K562 (cell line): ENCODE measurements at regions not wholly inside any gene's neighbourhood (a gene's known extent, or its start where the extent isn't known, plus 50 kb on each side); places are given as distances from the start of the nearest gene placed in this dataset.

Source experiments
- ELF2 ChIP-seq: fragments of 250-450 bp; sonication (Bioruptor Pico); IDR thresholded peaks from 2 replicates; pipeline ENCODE4 v1.5.0; 2021; ENCODE audit warnings: mild to moderate bottlenecking
- GTF2A2 ChIP-seq: IDR thresholded peaks from 2 replicates; pipeline ENCODE4 v1.6.1; 2016; ENCODE audit warnings: mild to moderate bottlenecking, missing genetic modification characterization, missing compliant biosample characterization
- JUND ChIP-seq, 2 experiments: IDR thresholded peaks; 2 replicates in 1 of 2; 3 replicates in 1 of 2; pipeline ENCODE4 v1.6.1; 2011; ENCODE audit warnings: borderline replicate concordance in 2 of 2, low read depth in 2 of 2, low read length in 2 of 2, improper control_type of control experiment in 1 of 2, missing biosample characterization in 1 of 2, missing genetic modification characterization in 1 of 2, missing genetic modification reagents in 1 of 2
- MEIS2 ChIP-seq: fragments of 450-650 bp; IDR thresholded peaks from 2 replicates; pipeline ENCODE4 v1.6.1; 2014; ENCODE audit warnings: mild to moderate bottlenecking; ENCODE audit not compliant: partially characterized antibody
- NONO ChIP-seq, 2 experiments: fragments of 200-400 bp in 1 of 2; fragments of 450-650 bp in 1 of 2; formaldehyde crosslinking in 1 of 2; IDR thresholded peaks; 2 replicates each; pipeline ENCODE4 v1.6.1; 2017; ENCODE audit warnings: low read depth in 2 of 2, mild to moderate bottlenecking in 2 of 2, moderate library complexity in 2 of 2, low read length in 1 of 2
- ZNF253 ChIP-seq: fragments of 250-450 bp; sonication (Bioruptor Pico); conservative IDR thresholded peaks from 2 replicates; pipeline ENCODE4 v1.6.1; 2021; ENCODE audit warnings: mild to moderate bottlenecking
- ZNF512 ChIP-seq: IDR thresholded peaks from 2 replicates; pipeline ENCODE4 v1.6.1; 2016; ENCODE audit warnings: missing genetic modification characterization, missing compliant biosample characterization
- ZNF77 ChIP-seq: fragments of 250-450 bp; sonication (Bioruptor Pico); IDR thresholded peaks from 2 replicates; pipeline ENCODE4 v1.5.0; 2020
- TF ChIP-seq, protein P1 (sequence below): fragments of 200-600 bp; sonication (generic); IDR thresholded peaks from one replicate; pipeline ENCODE4 v1.6.1; 2012; ENCODE audit warnings: mild to moderate bottlenecking, low read depth, low read length, inconsistent platforms

GRCh38 chr13:50320271-50320862 lies 305.1 kb downstream of the KCNRG start (continued):
- TF ChIP-seq GTF2A2 (tag) = no peak
- no peak for TF ChIP-seq ZNF77
- no peak for TF ChIP-seq ZNF512 (tag)
- TF ChIP-seq MEIS2 = peak; percentile 75
- no peak for TF ChIP-seq ZNF253 (CRISPR knock-in tag)
- TF ChIP-seq, protein P1, sequence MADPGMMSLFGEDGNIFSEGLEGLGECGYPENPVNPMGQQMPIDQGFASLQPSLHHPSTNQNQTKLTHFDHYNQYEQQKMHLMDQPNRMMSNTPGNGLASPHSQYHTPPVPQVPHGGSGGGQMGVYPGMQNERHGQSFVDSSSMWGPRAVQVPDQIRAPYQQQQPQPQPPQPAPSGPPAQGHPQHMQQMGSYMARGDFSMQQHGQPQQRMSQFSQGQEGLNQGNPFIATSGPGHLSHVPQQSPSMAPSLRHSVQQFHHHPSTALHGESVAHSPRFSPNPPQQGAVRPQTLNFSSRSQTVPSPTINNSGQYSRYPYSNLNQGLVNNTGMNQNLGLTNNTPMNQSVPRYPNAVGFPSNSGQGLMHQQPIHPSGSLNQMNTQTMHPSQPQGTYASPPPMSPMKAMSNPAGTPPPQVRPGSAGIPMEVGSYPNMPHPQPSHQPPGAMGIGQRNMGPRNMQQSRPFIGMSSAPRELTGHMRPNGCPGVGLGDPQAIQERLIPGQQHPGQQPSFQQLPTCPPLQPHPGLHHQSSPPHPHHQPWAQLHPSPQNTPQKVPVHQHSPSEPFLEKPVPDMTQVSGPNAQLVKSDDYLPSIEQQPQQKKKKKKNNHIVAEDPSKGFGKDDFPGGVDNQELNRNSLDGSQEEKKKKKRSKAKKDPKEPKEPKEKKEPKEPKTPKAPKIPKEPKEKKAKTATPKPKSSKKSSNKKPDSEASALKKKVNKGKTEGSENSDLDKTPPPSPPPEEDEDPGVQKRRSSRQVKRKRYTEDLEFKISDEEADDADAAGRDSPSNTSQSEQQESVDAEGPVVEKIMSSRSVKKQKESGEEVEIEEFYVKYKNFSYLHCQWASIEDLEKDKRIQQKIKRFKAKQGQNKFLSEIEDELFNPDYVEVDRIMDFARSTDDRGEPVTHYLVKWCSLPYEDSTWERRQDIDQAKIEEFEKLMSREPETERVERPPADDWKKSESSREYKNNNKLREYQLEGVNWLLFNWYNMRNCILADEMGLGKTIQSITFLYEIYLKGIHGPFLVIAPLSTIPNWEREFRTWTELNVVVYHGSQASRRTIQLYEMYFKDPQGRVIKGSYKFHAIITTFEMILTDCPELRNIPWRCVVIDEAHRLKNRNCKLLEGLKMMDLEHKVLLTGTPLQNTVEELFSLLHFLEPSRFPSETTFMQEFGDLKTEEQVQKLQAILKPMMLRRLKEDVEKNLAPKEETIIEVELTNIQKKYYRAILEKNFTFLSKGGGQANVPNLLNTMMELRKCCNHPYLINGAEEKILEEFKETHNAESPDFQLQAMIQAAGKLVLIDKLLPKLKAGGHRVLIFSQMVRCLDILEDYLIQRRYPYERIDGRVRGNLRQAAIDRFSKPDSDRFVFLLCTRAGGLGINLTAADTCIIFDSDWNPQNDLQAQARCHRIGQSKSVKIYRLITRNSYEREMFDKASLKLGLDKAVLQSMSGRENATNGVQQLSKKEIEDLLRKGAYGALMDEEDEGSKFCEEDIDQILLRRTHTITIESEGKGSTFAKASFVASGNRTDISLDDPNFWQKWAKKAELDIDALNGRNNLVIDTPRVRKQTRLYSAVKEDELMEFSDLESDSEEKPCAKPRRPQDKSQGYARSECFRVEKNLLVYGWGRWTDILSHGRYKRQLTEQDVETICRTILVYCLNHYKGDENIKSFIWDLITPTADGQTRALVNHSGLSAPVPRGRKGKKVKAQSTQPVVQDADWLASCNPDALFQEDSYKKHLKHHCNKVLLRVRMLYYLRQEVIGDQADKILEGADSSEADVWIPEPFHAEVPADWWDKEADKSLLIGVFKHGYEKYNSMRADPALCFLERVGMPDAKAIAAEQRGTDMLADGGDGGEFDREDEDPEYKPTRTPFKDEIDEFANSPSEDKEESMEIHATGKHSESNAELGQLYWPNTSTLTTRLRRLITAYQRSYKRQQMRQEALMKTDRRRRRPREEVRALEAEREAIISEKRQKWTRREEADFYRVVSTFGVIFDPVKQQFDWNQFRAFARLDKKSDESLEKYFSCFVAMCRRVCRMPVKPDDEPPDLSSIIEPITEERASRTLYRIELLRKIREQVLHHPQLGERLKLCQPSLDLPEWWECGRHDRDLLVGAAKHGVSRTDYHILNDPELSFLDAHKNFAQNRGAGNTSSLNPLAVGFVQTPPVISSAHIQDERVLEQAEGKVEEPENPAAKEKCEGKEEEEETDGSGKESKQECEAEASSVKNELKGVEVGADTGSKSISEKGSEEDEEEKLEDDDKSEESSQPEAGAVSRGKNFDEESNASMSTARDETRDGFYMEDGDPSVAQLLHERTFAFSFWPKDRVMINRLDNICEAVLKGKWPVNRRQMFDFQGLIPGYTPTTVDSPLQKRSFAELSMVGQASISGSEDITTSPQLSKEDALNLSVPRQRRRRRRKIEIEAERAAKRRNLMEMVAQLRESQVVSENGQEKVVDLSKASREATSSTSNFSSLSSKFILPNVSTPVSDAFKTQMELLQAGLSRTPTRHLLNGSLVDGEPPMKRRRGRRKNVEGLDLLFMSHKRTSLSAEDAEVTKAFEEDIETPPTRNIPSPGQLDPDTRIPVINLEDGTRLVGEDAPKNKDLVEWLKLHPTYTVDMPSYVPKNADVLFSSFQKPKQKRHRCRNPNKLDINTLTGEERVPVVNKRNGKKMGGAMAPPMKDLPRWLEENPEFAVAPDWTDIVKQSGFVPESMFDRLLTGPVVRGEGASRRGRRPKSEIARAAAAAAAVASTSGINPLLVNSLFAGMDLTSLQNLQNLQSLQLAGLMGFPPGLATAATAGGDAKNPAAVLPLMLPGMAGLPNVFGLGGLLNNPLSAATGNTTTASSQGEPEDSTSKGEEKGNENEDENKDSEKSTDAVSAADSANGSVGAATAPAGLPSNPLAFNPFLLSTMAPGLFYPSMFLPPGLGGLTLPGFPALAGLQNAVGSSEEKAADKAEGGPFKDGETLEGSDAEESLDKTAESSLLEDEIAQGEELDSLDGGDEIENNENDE = no peak
- no peak for TF ChIP-seq ELF2 (CRISPR knock-in tag)
- no peak for TF ChIP-seq NONO (IDR thresholded peaks at IDR 0.05; ENCODE audit: low read depth in 2 of 2, low read length in 1 of 2)
- peak; percentile 48; the same call in 1 of the 2 replicates for TF ChIP-seq JUND (IDR thresholded peaks at IDR 0.05; ENCODE audit: borderline replicate concordance, low read depth, low read length)
- peak; percentile 54; the same call in 1 of the 3 replicates for TF ChIP-seq JUND (tag; IDR thresholded peaks at IDR 0.05; ENCODE audit: borderline replicate concordance, low read depth, low read length)
